Endothelial cell of hepatic sinusoid (primary cell): ENCODE measurements at regions not wholly inside any gene's neighbourhood (a gene's known extent, or its start where the extent isn't known, plus 50 kb on each side); places are given as distances from the start of the nearest gene placed in this dataset.
"Not testable (repeated sequence)": the region's sequence is repeated elsewhere in the genome, so short reads cannot be mapped to it uniquely, and the experiment has no call there.

ENCODE experiments used
- in situ Hi-C: cut with HindIII; loops from 2 replicates; pipeline ENCODE4 v1.10.0; 2017; ENCODE audit warnings: low sequenced_read_pairs

- in situ Hi-C loops = no loop called here
These were observed 89.0 kb upstream of the SERTAD2 start for GRCh38 chr2:64742678-64743077.

GRCh38 chr2:64743739-64744330, 90.1 kb upstream of the SERTAD2 start:
- in situ Hi-C loops = no loop called here

GRCh38 chr2:64745562-64745961, 91.8 kb upstream of the SERTAD2 start:
- in situ Hi-C loops = no loop called here

- in situ Hi-C loops = not testable (repeated sequence)
These were observed 94.0 kb upstream of the SERTAD2 start for GRCh38 chr2:64747690-64748091.

- in situ Hi-C loops = no loop called here
These were observed 94.4 kb upstream of the SERTAD2 start for GRCh38 chr2:64748147-64748546.

GRCh38 chr2:64748561-64748960, 94.8 kb upstream of the SERTAD2 start:
- in situ Hi-C loops = no loop called here

GRCh38 chr2:64749446-64749845, 95.7 kb upstream of the SERTAD2 start:
- in situ Hi-C loops = no loop called here

GRCh38 chr2:64750001-64750816, 96.5 kb upstream of the SERTAD2 start:
- in situ Hi-C loops = no loop called here

- in situ Hi-C loops = no loop called here
These were observed 97.1 kb upstream of the SERTAD2 start for GRCh38 chr2:64750817-64751285.

GRCh38 chr2:64751286-64752260, 97.9 kb upstream of the SERTAD2 start:
- in situ Hi-C loops = no loop called here

GRCh38 chr2:64753399-64753798, 99.7 kb upstream of the SERTAD2 start:
- in situ Hi-C loops = no loop called here

GRCh38 chr2:64754570-64754969, 100.9 kb upstream of the SERTAD2 start:
- in situ Hi-C loops = no loop called here

- in situ Hi-C loops = no loop called here
These were observed 103.4 kb upstream of the SERTAD2 start for GRCh38 chr2:64757126-64757525.

- in situ Hi-C loops = loop anchor here (10.0 kb wide), 1 partner anchor 105 kb away; the partner anchor contains the start of gene SERTAD2
These were observed 106.4 kb upstream of the SERTAD2 start for GRCh38 chr2:64760128-64760527.

- in situ Hi-C loops = loop anchor here (10.0 kb wide), 1 partner anchor 108 kb away; the partner anchor contains the start of gene SERTAD2
These were observed 108.7 kb upstream of the SERTAD2 start for GRCh38 chr2:64762301-64762997.

- in situ Hi-C loops = loop anchor here (10.0 kb wide), 1 partner anchor 108 kb away; the partner anchor contains the start of gene SERTAD2
These were observed 109.4 kb upstream of the SERTAD2 start for GRCh38 chr2:64763126-64763525.

- in situ Hi-C loops = loop anchor here (10.0 kb wide), 1 partner anchor 110 kb away; the partner anchor contains the start of gene SERTAD2
These were observed 111.6 kb upstream of the SERTAD2 start for GRCh38 chr2:64765160-64765805.

GRCh38 chr2:64766841-64767669, 113.3 kb upstream of the SERTAD2 start:
- in situ Hi-C loops = loop anchor here (10.0 kb wide), 1 partner anchor 112 kb away; the partner anchor contains the start of gene SERTAD2
